Inferior parietal cortex (tissue), 1 donor: ENCODE measurements at regions not wholly inside any gene's neighbourhood (a gene's known extent, or its start where the extent isn't known, plus 50 kb on each side); places are given as distances from the start of the nearest gene placed in this dataset.

Experiments
- DNase-seq: peaks from one replicate; pipeline ENCODE4 v3.0.0-alpha.2; 2016; ENCODE audit errors: extremely low spot score

GRCh38 chr16:73225983-73226382 lies 178.1 kb upstream of the ZFHX3 start:
- DNase-seq: no peak

- no peak for DNase-seq
Measured at GRCh38 chr16:73220836-73221235, 172.9 kb upstream of the ZFHX3 start.

GRCh38 chr16:73219176-73219575 lies 171.2 kb upstream of the ZFHX3 start:
- DNase-seq: no peak

GRCh38 chr16:73217654-73218053 lies 169.7 kb upstream of the ZFHX3 start:
- no peak for DNase-seq

- DNase-seq: no peak
Measured at GRCh38 chr16:73216932-73217331, 169.0 kb upstream of the ZFHX3 start.

GRCh38 chr16:73215678-73216377 lies 167.9 kb upstream of the ZFHX3 start:
- no peak for DNase-seq

- DNase-seq: no peak
Measured at GRCh38 chr16:73214825-73215677, 167.1 kb upstream of the ZFHX3 start.

- no peak for DNase-seq
Measured at GRCh38 chr16:73213732-73214455, 166.0 kb upstream of the ZFHX3 start.

- DNase-seq: no peak
Measured at GRCh38 chr16:73212431-73212830, 164.5 kb upstream of the ZFHX3 start.

GRCh38 chr16:73210686-73211085 lies 162.8 kb upstream of the ZFHX3 start:
- DNase-seq: no peak

- no peak for DNase-seq
Measured at GRCh38 chr16:73210084-73210483, 162.2 kb upstream of the ZFHX3 start.

GRCh38 chr16:73209190-73209589 lies 161.3 kb upstream of the ZFHX3 start:
- no peak for DNase-seq

GRCh38 chr16:73206151-73206707 lies 158.3 kb upstream of the ZFHX3 start:
- no peak for DNase-seq

GRCh38 chr16:73205153-73205886 lies 157.4 kb upstream of the ZFHX3 start:
- no peak for DNase-seq

- DNase-seq: no peak
Measured at GRCh38 chr16:73204359-73205152, 156.6 kb upstream of the ZFHX3 start.

GRCh38 chr16:73202161-73202729 lies 154.3 kb upstream of the ZFHX3 start:
- DNase-seq: peak; percentile 15

GRCh38 chr16:73199214-73199613 lies 151.3 kb upstream of the ZFHX3 start:
- DNase-seq: no peak

- no peak for DNase-seq
Measured at GRCh38 chr16:73198481-73198880, 150.6 kb upstream of the ZFHX3 start.

GRCh38 chr16:73197598-73197997 lies 149.7 kb upstream of the ZFHX3 start:
- no peak for DNase-seq

GRCh38 chr16:73196670-73197069 lies 148.7 kb upstream of the ZFHX3 start:
- peak; percentile 49 for DNase-seq
